ENCODE measurements at regions not wholly inside any gene's neighbourhood (a gene's known extent, or its start where the extent isn't known, plus 50 kb on each side); places are given as distances from the start of the nearest gene placed in this dataset.

DNA sequence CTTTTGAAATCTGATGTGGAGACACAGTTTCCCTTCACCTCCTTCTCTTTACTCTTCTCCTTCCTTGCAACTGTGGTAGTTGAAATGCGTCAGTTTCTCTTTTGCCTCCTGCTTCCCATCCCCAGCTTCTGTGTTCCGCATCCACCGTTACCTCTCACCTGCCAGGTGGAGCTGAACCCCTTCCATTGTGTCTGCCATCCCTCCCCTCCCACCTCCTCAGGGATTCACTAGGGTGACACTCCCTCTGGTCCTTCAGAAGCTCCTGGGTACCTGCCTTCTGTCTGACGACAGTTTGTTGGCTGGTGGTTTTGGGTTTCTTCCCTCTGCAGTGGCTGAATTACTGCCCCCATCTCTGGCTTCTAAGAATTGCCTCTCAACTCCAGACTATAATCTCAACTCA is 132.1 kb downstream of the SLC24A2 start:
- intact Hi-C loops (cut with DNase I), result no loop called here
- Histone ChIP-seq H3K9me3 (no peaks in the 10 kb centered on the region), H3K36me3 (no peaks in the 10 kb centered on the region), H3K4me3 (no peak overlapping the region), H3K4me1 (no peaks in the 10 kb centered on the region), H3K27me3 (no peaks in the 10 kb centered on the region), H3K27ac (no peak overlapping the region)
- TF ChIP-seq, protein P1, sequence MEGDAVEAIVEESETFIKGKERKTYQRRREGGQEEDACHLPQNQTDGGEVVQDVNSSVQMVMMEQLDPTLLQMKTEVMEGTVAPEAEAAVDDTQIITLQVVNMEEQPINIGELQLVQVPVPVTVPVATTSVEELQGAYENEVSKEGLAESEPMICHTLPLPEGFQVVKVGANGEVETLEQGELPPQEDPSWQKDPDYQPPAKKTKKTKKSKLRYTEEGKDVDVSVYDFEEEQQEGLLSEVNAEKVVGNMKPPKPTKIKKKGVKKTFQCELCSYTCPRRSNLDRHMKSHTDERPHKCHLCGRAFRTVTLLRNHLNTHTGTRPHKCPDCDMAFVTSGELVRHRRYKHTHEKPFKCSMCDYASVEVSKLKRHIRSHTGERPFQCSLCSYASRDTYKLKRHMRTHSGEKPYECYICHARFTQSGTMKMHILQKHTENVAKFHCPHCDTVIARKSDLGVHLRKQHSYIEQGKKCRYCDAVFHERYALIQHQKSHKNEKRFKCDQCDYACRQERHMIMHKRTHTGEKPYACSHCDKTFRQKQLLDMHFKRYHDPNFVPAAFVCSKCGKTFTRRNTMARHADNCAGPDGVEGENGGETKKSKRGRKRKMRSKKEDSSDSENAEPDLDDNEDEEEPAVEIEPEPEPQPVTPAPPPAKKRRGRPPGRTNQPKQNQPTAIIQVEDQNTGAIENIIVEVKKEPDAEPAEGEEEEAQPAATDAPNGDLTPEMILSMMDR (IDR thresholded peaks at IDR 0.05), result no peak
- DNase-seq (ENCODE audit: low spot score in 2 of 2), result no peak

DNA sequence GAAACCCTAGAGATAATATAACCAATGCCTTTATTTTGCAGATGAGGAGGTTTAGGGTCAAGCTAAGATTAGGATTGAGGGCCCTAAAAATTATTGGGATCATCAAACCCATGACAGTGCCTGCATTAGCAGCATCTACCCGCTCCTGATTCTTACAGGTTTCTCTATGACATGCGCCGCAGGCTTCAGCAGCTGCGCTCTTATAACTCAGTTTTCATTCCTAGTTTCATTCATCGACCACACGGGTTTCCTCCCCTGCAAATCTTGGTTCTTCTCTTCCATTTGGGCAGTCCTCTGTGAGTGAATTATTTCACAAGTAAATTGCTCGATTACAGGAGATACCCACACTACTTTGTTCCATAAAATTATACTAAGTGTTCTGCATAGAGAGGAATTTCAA is 137.2 kb downstream of the SLC24A2 start:
- no peak overlapping the region for H3K27ac ChIP-seq
- no peaks in the 10 kb centered on the region for H3K27me3 ChIP-seq
- no peaks in the 10 kb centered on the region for H3K4me1 ChIP-seq
- intact Hi-C loops (cut with DNase I), result no loop called here
- no peak overlapping the region for H3K4me3 ChIP-seq
- no peak for DNase-seq (ENCODE audit: low spot score in 2 of 2)
- H3K36me3 ChIP-seq, result no peaks in the 10 kb centered on the region
- H3K9me3 ChIP-seq, result no peaks in the 10 kb centered on the region
- TF ChIP-seq, protein P1 (IDR thresholded peaks at IDR 0.05), result no peak

DNA sequence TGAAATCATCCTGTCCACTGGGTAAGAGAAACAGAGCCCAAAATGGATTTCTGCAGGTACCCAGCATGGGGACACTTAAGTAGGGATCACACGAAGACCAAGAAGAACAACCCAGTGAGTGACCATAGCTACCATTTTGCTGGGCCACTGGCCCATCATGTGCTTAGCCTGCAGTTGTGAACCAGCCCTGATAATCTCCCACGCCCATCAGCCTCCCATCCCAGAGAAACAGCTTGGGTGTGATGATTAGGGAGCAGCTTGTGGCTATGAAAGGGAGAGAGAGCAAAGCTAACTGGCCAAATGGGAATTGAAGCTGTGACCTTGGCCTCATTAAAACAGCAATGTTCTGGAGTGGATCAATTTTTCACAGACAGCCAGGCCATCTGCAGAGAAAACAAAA is 138.5 kb downstream of the SLC24A2 start:
- DNase-seq (ENCODE audit: low spot score in 2 of 2), result no peak
- Histone ChIP-seq H3K4me3 (no peak overlapping the region), H3K9me3 (no peaks in the 10 kb centered on the region), H3K27ac (no peak overlapping the region), H3K36me3 (no peaks in the 10 kb centered on the region), H3K27me3 (no peaks in the 10 kb centered on the region), H3K4me1 (no peaks in the 10 kb centered on the region)
- intact Hi-C loops (cut with DNase I), result no loop called here
- TF ChIP-seq, protein P1 (IDR thresholded peaks at IDR 0.05), result no peak

DNA sequence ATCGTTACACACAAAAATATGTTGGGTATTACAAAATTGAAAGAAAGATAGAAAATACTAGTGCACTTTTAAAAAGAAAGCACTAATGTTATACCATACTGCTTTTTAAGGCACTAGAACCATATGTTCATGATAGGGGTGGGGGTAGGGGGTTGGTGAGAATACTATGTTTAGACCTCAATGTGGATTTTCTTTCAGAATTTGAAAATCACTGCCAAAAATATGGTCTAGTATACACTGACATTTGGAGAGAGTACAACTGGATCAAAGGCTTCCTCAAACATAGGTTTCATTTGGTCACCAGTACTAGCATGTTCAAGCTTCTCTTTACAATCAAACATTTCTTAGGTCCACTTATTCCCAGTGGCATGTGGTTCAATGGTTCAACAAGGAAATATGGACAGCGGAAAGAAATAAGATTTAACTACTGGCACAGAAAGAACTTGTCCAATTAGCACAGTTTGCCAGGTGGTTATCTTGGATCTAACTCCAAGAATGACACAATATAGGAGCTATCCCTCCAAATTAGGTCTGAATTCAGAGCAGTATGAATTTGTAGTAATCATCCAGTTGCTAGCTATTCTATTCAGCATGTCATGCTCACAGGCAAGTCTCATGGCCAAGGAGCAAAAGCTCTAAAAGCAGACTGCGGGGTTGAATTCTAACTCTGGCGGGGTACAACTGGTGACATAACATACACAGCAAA is 139.3 kb downstream of the SLC24A2 start:
- no peaks in the 10 kb centered on the region for H3K36me3 ChIP-seq
- H3K4me3 ChIP-seq, result no peak overlapping the region
- DNase-seq (ENCODE audit: low spot score in 2 of 2), result no peak
- H3K27me3 ChIP-seq, result no peaks in the 10 kb centered on the region
- H3K9me3 ChIP-seq, result no peaks in the 10 kb centered on the region
- TF ChIP-seq, protein P1 (IDR thresholded peaks at IDR 0.05), result no peak
- H3K27ac ChIP-seq, result no peak overlapping the region
- no peaks in the 10 kb centered on the region for H3K4me1 ChIP-seq
- intact Hi-C loops (cut with DNase I), result no loop called here

DNA sequence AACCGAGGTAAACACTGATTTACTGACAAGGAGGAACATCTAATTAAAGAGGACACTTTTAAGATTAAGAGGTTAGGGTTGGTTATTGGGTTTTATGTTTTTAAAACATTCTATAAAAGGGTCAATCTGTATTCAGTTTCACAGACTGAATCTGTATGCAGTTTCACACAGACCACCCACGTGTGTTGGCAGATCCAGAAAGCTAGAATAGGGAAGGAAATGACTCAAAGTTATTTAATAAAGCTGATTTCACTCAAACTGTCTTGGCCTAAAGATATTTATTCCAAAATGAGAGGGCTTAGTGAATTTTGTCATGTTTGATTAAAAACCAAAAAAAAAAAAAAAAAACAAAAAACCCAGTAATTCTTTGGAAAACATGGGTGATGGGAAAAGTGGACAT is 140.2 kb downstream of the SLC24A2 start:
- Histone ChIP-seq H3K27me3 (no peaks in the 10 kb centered on the region), H3K36me3 (no peaks in the 10 kb centered on the region), H3K4me1 (no peaks in the 10 kb centered on the region), H3K27ac (no peak overlapping the region), H3K9me3 (no peaks in the 10 kb centered on the region), H3K4me3 (no peak overlapping the region)
- DNase-seq (ENCODE audit: low spot score in 2 of 2), result no peak
- intact Hi-C loops (cut with DNase I), result no loop called here
- TF ChIP-seq, protein P1 (IDR thresholded peaks at IDR 0.05), result no peak

DNA sequence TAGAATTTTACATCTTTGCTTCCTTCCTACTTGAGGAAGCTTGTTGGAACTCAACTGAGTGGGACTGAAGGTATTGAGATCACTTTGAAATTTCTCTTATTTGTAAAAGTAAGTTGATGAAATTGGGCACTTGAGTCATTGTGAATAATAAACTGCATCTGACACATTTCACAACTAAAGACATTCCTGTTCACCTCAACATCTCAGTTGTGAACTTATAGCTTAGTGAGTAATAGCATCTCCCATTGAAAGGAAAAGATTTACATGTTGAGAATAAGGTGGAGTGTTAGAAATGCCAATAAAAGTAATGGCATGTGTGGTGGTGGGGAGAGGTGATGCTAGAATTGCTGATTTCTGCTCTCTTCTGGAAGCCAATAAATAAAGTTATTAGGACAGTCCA is 145.0 kb downstream of the SLC24A2 start:
- Histone ChIP-seq H3K9me3 (no peaks in the 10 kb centered on the region), H3K36me3 (no peaks in the 10 kb centered on the region), H3K4me1 (no peaks in the 10 kb centered on the region), H3K4me3 (no peak overlapping the region), H3K27me3 (no peaks in the 10 kb centered on the region), H3K27ac (no peak overlapping the region)
- TF ChIP-seq, protein P1 (IDR thresholded peaks at IDR 0.05), result no peak
- no peak for DNase-seq (ENCODE audit: low spot score in 2 of 2)
- intact Hi-C loops (cut with DNase I), result no loop called here
